ENCODE measurements at regions not wholly inside any gene's neighbourhood (a gene's known extent, or its start where the extent isn't known, plus 50 kb on each side); places are given as distances from the start of the nearest gene placed in this dataset.

DNA sequence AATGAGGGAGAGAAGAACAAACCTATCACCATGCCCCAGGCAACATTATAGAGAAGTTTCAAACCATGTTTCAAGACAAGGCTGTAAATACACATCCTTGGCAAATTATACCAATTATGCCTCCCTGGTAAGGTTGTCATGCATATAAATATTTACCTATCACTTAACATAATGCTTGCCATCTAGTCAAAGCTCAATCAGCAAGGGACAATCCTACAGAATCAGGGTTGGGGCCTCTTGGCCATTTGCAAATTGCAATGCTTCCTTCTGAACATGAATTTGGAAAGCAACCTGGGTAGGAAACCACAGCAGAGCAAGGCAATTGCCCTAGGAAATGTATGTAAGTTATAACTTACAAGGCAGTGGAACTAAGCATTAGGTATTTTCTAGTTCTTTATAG, 907.2 kb upstream of the CDH2 start:
- DNase-seq (ENCODE audit: low read depth, low spot score) = no peak

- DNase-seq (ENCODE audit: low read depth, low spot score) = no peak
Measured at GRCh38 chr18:29083545-29083944, 906.6 kb upstream of the CDH2 start.

DNA sequence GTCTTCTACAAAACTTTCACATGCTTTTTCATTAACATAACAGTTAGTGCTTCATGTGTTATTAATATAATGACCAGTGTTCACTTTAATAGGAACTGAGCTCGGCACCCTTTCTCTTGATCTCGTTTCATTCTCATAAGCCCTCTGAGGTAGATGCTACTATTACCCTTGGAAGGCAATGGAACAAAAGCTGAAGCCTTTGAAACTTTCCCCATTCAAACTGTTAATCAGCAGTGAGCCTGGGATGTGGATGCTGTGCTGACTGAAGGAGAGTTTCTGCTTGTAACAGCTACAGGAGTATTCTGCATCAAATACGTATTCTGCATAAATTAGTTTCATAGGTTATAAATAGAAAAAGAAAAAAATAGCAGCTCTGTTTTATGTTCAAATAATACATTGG, 904.0 kb upstream of the CDH2 start:
- no peak for DNase-seq (ENCODE audit: low read depth, low spot score)

- DNase-seq (ENCODE audit: low read depth, low spot score) = no peak
Measured at GRCh38 chr18:29078273-29078672, 901.3 kb upstream of the CDH2 start.

DNA sequence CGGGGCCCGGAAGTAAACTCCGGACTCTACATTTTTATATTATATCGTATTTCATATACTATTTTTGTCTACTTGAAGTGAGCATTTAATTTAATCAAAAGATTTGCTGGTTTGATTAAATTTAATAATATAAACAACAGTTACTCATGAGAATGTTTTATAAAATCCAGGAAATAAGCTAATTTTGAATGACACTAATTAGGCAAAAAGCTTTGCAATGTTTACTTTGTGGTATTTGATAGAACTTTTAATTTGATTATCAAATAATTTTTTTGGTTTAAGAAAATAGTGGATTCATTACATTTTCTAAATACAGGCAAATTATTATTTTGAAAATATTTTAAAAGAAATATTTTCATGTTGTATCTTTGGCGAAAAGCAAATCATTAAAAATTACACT, 900.4 kb upstream of the CDH2 start:
- DNase-seq (ENCODE audit: low read depth, low spot score) = no peak

DNA sequence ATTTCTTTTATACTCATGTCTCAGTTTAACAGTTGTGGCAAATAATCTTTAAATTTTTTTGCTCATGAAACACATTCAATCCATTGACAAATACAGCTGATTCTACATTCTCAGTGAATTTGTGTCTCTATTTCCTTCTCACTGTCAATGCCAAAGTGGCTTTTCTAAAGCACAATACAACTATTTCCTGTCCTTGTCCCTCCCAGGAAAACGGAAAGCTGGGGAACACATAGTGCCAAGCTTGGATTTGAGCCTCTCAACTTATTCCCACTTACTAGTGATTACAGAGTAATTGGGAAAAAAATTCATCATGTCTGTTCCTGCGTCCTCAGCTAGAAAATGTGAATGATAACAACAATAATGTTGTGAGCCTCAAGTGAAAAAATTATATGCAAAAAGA, 899.7 kb upstream of the CDH2 start:
- no peak for DNase-seq (ENCODE audit: low read depth, low spot score)

DNA sequence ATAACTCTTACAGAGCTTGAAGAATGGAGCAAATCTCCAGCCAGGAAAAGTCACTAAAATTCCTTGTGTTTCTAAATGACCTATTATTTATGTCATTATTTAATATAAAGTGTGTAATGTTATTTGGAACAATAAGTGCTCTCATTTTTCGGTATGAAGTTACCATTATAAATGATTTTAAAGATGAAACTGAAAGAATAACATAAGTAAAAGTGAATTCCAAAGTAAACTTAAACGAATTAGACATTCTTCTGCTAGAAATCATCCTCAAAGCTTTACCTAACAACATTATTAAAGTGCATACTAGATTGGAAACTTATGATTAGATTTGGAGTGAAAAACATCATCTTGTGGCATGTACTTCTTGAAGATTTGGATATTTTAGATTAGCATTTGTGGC, 897.2 kb upstream of the CDH2 start:
- no peak for DNase-seq (ENCODE audit: low read depth, low spot score)

DNA sequence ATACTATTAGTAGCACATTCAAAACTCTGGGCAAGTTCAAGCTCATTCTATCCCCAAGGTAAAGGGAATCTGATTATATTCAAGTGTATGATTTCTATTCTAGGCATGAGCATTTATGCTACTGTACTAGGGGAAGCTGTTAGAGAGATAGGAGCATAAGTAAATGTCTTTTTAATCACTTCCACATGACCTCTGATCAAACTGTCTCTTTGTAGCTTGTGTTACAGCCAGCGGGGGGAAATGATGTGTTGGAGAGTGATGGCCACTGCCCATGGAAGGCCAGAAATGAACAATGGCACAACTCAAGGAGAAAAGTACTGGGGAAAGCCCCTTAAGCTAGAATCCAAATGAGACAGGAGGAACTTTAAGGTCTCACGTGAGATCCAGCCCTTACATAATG, 894.9 kb upstream of the CDH2 start:
- no peak for DNase-seq (ENCODE audit: low read depth, low spot score)

DNA sequence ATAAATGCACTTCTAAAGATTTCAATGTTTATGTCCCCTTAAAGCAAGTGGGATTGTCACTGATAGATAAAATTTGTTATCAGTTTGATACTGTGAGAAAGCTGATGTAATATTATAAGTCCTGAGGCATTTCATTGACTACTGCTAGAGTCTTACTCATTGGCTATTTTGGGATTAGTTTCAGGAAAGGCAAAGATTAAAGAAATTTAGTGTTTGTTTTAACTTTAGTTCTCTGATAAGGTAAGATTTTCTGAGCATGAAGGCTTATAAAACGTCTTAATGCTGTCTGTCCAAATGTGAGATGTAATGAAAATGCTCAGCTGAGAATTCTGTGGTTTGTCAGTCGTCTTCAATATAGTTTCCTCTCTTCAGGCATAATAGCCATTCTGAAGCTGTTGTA, 886.4 kb upstream of the CDH2 start:
- no peak for DNase-seq (ENCODE audit: low read depth, low spot score)

DNA sequence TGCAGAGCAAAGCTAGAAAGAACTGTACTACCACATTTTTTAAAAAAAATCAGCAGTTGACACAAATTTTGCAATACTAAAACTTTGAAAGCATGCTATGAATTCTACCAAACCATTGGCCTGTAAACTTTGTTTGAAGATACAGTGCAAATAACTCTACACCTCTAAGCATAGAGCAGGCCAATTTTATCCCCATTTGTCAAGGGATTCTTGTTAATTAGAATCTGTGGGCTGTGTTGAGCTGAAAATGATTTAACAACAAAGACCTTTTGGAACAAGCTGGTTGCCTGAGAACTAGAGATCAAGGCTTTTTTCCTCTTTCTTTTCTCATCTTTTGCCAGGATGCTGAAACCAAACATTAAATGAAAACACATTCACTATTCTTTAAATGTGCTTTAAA, 886.0 kb upstream of the CDH2 start:
- DNase-seq (ENCODE audit: low read depth, low spot score) = no peak

DNA sequence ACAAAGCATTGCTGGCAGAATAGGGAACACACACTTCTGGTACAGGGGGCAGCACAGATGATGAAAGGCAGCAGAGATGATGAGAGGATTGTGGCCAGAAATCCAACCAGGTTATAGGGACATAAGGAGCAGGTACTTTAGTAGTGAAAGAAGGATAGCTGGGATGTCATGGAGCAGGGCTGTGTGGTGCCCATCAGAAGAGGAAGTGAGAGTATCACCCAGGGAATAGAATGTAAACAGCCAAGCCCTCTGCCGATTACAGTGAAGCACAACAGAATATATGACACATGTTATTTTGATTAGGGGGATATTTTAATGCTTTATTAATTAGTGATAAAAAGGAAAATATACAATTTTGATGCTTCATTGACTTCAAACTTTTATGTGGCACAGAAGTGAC, 883.4 kb upstream of the CDH2 start:
- no peak for DNase-seq (ENCODE audit: low read depth, low spot score)

- no peak for DNase-seq (ENCODE audit: low read depth, low spot score)
Measured at GRCh38 chr18:29057703-29058102, 880.8 kb upstream of the CDH2 start.

DNA sequence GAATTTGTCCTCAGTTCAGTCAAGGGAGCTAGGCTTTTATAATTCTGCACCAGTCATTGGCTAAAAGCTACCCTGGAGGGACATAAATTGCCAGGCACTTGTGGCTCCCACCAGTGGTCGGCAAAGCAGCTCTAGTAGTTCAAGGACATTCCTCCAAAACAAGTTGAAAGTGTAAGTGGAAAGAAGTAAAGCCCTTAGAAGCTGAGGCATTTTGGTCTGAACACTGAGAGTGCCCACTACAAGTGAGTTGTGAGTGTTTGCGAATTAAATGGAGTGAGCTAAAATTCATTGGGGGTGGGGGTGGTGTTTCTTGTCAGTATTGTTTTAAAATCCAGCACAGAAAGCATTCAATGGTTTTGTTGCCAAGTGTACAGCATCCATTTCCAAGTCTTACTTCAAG, 879.9 kb upstream of the CDH2 start:
- DNase-seq (ENCODE audit: low read depth, low spot score) = no peak

DNA sequence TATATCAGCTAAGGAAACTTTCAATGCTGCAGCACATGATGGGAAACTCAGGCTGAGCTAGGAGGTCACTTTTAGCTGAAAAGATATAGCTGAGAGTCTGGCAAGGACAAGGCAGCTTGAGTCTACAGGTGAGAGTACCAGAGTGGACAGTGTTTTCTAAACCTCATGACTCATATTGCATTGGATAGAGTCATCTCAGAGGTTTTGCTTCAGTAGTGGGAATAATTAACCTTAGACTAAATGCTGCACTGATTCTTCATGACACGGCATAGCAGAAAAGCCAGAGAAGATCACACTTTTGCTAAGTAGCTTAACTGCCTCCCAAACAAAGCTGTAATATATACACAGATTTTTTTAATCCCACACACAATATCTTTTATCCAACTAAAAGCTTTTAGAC, 865.0 kb upstream of the CDH2 start:
- DNase-seq (ENCODE audit: low read depth, low spot score) = no peak

DNA sequence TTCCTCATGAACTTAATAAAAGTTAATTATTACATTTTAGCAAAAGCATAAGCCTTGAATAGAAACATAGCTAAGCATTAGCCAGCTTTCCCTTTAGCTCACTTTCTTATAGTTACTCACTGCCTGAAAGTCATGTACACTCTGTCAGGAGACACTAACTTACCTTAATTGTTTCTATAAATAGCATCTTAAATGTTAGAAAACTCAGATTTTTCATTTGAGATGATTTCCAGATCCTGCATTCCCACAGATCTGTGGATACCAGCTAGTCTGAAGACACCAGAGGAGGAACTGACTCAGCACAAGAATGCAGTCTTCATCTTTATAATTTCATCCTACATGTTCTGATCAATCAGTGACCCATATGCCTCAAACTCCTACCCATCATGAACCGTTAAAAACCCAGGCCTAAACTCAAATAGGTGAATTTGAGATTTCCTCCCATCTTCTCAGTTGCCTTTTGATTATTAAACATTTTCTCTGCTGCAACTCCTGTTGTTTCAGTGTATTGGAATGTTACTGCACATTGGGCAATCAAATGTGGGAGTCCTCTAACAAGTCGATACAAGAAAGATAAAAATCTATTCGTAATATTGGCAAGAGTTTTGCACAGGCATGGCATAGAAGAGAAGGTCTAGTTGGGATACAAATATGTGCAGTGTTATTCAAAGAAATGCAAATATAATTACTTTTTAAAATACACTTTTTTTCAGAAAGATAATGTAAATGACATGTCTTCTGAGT, 857.4 kb upstream of the CDH2 start:
- DNase-seq (ENCODE audit: low read depth, low spot score) = no peak

DNA sequence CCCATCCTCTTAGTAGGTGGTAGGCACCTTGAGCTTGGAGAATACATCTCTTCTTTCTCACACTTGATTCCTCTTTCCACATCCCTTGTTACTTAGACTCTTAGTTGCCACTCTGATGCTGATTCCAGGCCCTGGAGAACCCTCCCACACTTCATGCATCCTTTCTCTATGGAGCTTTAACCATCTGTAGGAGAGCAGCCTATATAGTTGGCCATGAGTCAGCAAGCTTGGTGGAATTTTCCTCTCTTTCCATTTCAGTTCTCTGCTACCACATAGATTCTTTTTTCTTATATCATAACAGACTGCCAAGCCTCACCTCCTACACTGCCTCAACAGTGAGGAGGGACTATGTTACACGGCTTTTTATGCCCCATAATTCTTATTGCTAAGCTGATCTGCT, 851.6 kb upstream of the CDH2 start:
- no peak for DNase-seq (ENCODE audit: low read depth, low spot score)

DNA sequence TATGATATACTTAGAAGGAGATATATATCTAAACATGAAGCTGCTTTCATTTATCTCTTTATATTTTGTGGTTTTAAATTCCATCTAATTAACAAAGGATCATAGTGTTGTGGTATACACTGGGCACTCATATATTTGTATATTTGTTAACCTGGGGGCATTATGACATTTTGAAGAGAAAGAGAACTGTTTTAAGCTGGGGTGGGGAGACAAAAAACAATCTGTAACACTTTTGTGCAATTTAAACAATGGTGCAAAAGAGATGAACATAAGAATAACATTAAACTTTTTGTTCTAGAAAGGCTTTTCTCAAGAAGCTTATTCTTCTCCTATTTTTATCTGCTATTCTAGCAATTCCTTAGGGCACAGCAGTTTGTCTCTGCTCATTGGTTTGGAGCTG, 842.0 kb upstream of the CDH2 start:
- DNase-seq (ENCODE audit: low read depth, low spot score) = no peak

DNA sequence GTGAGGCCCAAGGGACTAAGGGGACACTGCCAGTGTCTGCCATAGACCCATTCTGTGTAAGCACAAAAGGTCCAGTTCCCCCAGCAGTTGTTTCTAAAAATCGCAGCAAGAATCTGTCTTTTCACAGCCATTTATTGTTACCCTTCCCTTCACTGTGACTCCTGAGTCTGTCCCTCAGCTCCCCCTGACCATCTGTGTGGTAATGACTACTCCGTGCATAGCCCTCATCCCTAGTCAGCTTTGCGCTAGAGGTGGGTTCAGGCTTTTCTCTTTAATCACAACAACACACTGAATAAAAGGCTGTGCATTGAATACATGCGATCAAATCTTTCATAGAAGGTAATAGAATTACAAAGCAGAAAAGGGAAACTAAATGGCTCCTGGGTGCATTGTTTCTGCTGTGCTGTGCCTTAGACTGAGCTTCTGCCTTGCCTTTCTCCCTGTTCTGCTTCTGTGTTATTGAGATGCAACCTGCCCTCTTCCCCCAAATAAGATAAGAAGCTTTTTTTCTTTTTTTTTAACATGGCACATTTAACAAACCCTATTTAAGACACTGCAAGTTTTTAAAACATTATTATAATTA, 836.0 kb upstream of the CDH2 start:
- no peak for DNase-seq (ENCODE audit: low read depth, low spot score)

DNA sequence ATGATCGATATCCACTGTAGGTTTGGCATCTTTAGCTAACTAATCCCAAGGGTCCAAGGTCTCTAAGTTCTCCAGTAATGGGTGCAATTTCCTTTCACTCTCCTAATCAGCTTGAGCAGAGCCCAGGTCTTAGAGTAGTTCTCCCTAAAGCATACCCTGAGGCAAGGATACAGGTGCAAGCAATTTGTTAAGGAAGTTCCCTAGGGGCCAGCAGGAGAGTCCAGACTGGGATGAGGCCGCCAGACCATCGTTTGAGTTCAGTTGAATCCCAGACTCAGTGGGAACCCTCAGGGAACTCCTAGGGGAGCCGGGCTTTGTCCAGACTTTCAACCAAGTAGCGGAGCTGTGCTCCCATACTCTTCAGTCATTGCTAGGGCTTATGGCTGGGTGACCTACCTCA, 835.4 kb upstream of the CDH2 start:
- peak; percentile 17 for DNase-seq (ENCODE audit: low read depth, low spot score)

DNA sequence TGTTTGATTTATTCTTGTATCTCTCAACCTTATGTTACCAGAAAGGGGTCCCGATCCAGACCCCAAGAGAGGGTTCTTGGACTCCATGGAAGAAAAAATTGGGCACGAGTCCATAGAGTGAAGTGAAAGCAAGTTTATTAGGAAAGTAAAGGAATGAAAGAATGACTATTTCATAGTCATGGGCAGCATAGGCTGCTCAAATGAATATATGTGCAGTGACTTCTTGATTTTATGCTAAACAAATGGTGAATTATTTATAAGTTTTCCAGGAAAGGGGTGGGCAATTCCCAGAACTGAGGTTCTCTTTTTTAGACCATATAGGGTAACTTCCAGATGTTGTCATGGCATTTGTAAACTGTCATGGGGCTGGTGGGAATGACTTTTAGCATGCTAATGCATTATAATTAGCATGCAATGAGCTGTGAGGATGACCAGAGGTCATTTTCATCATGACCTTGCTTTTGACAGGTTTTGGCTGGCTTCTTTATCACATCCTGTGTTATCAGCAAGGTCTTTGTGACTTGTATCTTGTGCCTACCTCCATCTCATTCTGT, 832.4 kb upstream of the CDH2 start:
- no peak for DNase-seq (ENCODE audit: low read depth, low spot score)

DNA sequence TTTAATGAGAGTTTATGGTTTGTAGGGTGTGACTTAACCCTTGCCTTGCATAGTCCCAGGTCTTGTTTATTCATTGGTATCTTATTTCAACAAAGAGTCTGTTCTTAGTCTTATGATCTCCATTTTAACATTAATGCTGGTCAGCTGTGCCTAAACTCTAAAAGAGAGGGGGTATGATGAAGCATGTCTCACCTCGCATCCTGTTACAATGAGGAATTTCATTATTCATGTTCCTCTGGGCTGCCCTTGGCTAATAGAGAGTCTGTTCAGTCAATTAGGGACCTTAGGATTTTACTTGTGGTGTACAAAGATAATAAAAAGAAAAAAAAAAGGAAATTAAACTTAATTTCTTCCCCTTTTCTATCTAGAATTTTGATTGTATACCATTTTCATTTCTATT, 831.9 kb upstream of the CDH2 start:
- DNase-seq (ENCODE audit: low read depth, low spot score) = no peak

- DNase-seq (ENCODE audit: low read depth, low spot score) = no peak
Measured at GRCh38 chr18:29007986-29008654, 831.2 kb upstream of the CDH2 start.

DNA sequence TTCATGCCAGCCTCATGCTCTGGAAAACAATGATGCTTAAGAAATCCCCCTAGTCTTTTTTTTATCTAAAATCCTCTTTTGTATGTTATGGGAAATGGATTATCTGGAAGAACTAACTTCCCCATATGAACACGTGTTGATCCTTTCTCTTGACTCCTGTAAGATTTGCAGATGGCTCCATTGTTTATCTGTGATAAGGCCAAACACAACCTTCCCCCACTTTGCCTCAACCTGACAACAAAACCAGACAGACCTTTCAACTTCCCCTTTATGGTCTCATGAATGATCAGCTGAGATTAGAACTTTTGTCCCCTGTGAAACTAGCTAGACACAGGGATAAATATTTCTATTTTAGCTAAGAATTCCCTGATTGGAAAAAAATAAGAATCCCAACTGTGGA, 828.0 kb upstream of the CDH2 start:
- no peak for DNase-seq (ENCODE audit: low read depth, low spot score)
